Keratinocyte (primary cell): ENCODE measurements at regions not wholly inside any gene's neighbourhood (a gene's known extent, or its start where the extent isn't known, plus 50 kb on each side); places are given as distances from the start of the nearest gene placed in this dataset.

Source experiments
- DNase-seq: peaks from one replicate; pipeline ENCODE4 v3.0.0-alpha.2; 2011; ENCODE audit warnings: low read depth, missing footprints, low spot score
- FAIRE-seq: peaks from 2 replicates; lab custom pipeline; 2011; peaks lifted over from hg19 to GRCh38; lab: Jason Lieb, UNC
- H2AFZ ChIP-seq: 2 replicates; pipeline ENCODE4 v1.6.0; 2012; ENCODE audit warnings: low read length, control low read depth, inconsistent platforms; ENCODE audit not compliant: control insufficient read depth
- H3K27ac ChIP-seq: 2 replicates; pipeline ENCODE4 v1.5.1; 2011; ENCODE audit warnings: low read length; ENCODE audit not compliant: control insufficient read depth, insufficient read depth
- H3K27me3 ChIP-seq: 3 replicates; pipeline ENCODE4 v1.6.0; 2011; ENCODE audit warnings: low read length; ENCODE audit not compliant: control insufficient read depth, insufficient read depth; ENCODE audit errors: extremely low read depth
- H3K36me3 ChIP-seq, 2 experiments: 2 replicates in 1 of 2; 3 replicates in 1 of 2; pipeline ENCODE4 v1.5.1; 2011; ENCODE audit warnings: low read length in 2 of 2, mild to moderate bottlenecking in 1 of 2; ENCODE audit not compliant: control insufficient read depth in 2 of 2, insufficient read depth in 2 of 2; ENCODE audit errors: extremely low read depth in 1 of 2
- H3K4me1 ChIP-seq: 3 replicates; pipeline ENCODE4 v1.5.1; 2011; ENCODE audit warnings: low read length; ENCODE audit not compliant: control insufficient read depth, insufficient read depth; ENCODE audit errors: extremely low read depth
- H3K4me2 ChIP-seq: 3 replicates; pipeline ENCODE4 v1.6.0; 2011; ENCODE audit warnings: low read depth, low read length; ENCODE audit not compliant: control insufficient read depth, insufficient read depth; ENCODE audit errors: extremely low read depth
- H3K4me3 ChIP-seq, 3 experiments: fragments of 200-600 bp in 1 of 3; sonication (generic) in 1 of 3; 2 replicates in 2 of 3; 3 replicates in 1 of 3; pipeline ENCODE4 v1.5.1; 2011 to 2016; ENCODE audit warnings: low read length in 3 of 3, mild to moderate bottlenecking in 3 of 3, control low read depth in 2 of 3, inconsistent platforms in 1 of 3, low read depth in 1 of 3, mixed read lengths in 1 of 3, mixed run types in 1 of 3, moderate library complexity in 1 of 3; ENCODE audit not compliant: control insufficient read depth in 2 of 3, insufficient read depth in 2 of 3; ENCODE audit errors: extremely low read depth in 1 of 3
- H3K79me2 ChIP-seq: 2 replicates; pipeline ENCODE4 v1.6.0; 2012; ENCODE audit warnings: low read length; ENCODE audit not compliant: control insufficient read depth, insufficient read depth
- H3K9ac ChIP-seq: 3 replicates; pipeline ENCODE4 v1.6.0; 2011; ENCODE audit warnings: low read length; ENCODE audit not compliant: control insufficient read depth, insufficient read depth; ENCODE audit errors: extremely low read depth
- H3K9me1 ChIP-seq: 3 replicates; pipeline ENCODE4 v1.6.0; 2011; ENCODE audit warnings: low read length; ENCODE audit not compliant: control insufficient read depth, insufficient read depth; ENCODE audit errors: extremely low read depth
- H3K9me3 ChIP-seq: 2 replicates; pipeline ENCODE4 v1.5.1; 2012; ENCODE audit warnings: low read depth, low read length; ENCODE audit not compliant: control insufficient read depth
- H4K20me1 ChIP-seq: 3 replicates; pipeline ENCODE4 v1.6.0; 2011; ENCODE audit warnings: low read length; ENCODE audit not compliant: control insufficient read depth, insufficient read depth; ENCODE audit errors: extremely low read depth
- CTCF ChIP-seq, 3 experiments: IDR thresholded peaks in 1 of 3; conservative IDR thresholded peaks in 1 of 3; optimal IDR thresholded peaks in 1 of 3; 2 replicates in 2 of 3; 3 replicates in 1 of 3; pipeline versions ENCODE3 to v1.5.1; 2011; ENCODE audit warnings: low read length in 3 of 3, mild to moderate bottlenecking in 3 of 3, moderate library complexity in 2 of 3, control low read depth in 1 of 3, inconsistent platforms in 1 of 3; ENCODE audit not compliant: insufficient read depth in 2 of 3; ENCODE audit errors: extremely low read depth in 1 of 3
- EZH2 ChIP-seq: IDR thresholded peaks from one replicate; pipeline ENCODE4 v1.6.1; 2012; ENCODE audit warnings: inconsistent platforms, mild to moderate bottlenecking, low read length, moderate library complexity
- dilution Hi-C: fragments of 300-500 bp; cut with MboI; formaldehyde crosslinking; loops from one replicate; pipeline ENCODE4 v1.7.0; 2020; ENCODE audit warnings: low sequenced_read_pairs; ENCODE audit not compliant: extremely low pct_ligation_motif_present

DNA sequence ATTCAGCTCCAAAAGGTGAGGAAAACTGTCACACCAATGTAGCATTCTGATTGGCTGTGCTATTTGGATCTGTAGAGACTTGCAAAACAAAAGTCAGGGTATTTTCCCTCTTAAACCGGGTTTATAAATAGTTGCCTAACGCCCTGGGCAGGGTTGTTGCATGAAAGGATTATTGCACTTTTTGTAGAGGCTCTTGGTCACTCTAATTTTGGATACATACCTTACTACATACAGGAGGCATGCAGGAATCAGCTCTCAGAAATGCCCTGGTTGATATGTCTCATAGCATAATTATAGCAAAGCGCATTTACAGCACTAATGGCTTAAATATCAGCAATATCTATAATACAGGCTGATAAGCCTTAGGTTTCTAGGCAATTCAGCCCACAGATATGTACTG lies 200.0 kb upstream of the GDNF start:
- no peak for FAIRE-seq
- no peaks in the 10 kb centered on the region for H3K36me3 ChIP-seq
- no peak overlapping the region for H3K4me3 ChIP-seq
- H4K20me1 ChIP-seq = no peaks in the 10 kb centered on the region
- DNase-seq = no peak
- no peak for TF ChIP-seq CTCF (optimal IDR thresholded peaks at IDR 0.05 in 1 of 3, IDR thresholded peaks at IDR 0.05 in 1 of 3, conservative IDR thresholded peaks at IDR 0.05 in 1 of 3; ENCODE audit: extremely low read depth in 1 of 3, insufficient read depth in 2 of 3, low read length in 3 of 3)
- H3K79me2 ChIP-seq = no peaks in the 10 kb centered on the region
- no peak overlapping the region for H2AFZ ChIP-seq
- no peaks in the 10 kb centered on the region for H3K4me1 ChIP-seq
- H3K27me3 ChIP-seq = no peaks in the 10 kb centered on the region
- no peaks in the 10 kb centered on the region for H3K9me1 ChIP-seq
- H3K9ac ChIP-seq = no peak overlapping the region
- H3K27ac ChIP-seq = no peak overlapping the region
- dilution Hi-C loops = no loop called here
- no peaks in the 10 kb centered on the region for H3K9me3 ChIP-seq
- no peak overlapping the region for H3K4me2 ChIP-seq

DNA sequence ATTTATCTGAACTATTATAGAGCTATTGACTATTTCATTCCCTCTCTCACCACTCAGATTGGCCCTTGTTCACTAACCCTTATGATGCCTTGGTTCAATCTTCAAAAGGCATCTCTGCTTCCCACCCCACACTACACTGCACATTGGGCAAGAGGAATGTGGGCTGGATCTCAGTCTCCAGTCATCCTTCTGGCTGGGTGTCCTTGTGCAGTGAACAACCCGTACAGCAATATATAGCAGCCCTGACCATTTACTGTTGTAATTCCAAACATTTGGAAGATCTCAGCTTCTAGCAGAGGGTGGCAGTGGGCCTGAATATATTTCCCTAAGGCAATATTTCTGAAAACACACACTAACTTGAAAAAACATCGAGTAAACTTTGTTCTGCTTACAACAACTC lies 199.2 kb upstream of the GDNF start:
- no peak for DNase-seq
- Histone ChIP-seq H3K27ac (no peak overlapping the region), H3K4me2 (no peak overlapping the region), H2AFZ (no peak overlapping the region), H3K36me3 (no peaks in the 10 kb centered on the region), H3K79me2 (no peaks in the 10 kb centered on the region), H3K9me3 (no peaks in the 10 kb centered on the region), H3K4me3 (no peak overlapping the region), H3K9ac (no peak overlapping the region), H3K27me3 (no peaks in the 10 kb centered on the region), H3K4me1 (no peaks in the 10 kb centered on the region), H3K9me1 (no peaks in the 10 kb centered on the region), H4K20me1 (no peaks in the 10 kb centered on the region)
- TF ChIP-seq EZH2 (no peak), CTCF (optimal IDR thresholded peaks at IDR 0.05 in 1 of 3, IDR thresholded peaks at IDR 0.05 in 1 of 3, conservative IDR thresholded peaks at IDR 0.05 in 1 of 3; ENCODE audit: extremely low read depth in 1 of 3, insufficient read depth in 2 of 3, low read length in 3 of 3) (no peak)
- no peak for FAIRE-seq
- dilution Hi-C loops = no loop called here
